Gastroesophageal sphincter (tissue), 4 donors: ENCODE measurements at regions not wholly inside any gene's neighbourhood (a gene's known extent, or its start where the extent isn't known, plus 50 kb on each side); places are given as distances from the start of the nearest gene placed in this dataset.

Experiments
- ATAC-seq: fragments of 150-250 bp; one replicate; pipeline ENCODE4 v1.9.1; 2016; ENCODE audit warnings: mild to moderate bottlenecking, moderate library complexity
- H3K27ac ChIP-seq, 4 donors: fragments of 200-600 bp; sonication (generic) in 3 of 4; 1 replicate in 3 of 4; 2 replicates in 1 of 4; pipeline ENCODE4 v1.5.1; 2016 to 2019
- H3K27me3 ChIP-seq: fragments of 200-600 bp; sonication (generic); one replicate; pipeline ENCODE4 v1.5.1; 2019
- H3K36me3 ChIP-seq, 2 donors: fragments of 200-600 bp; sonication (generic); one replicate each; pipeline ENCODE4 v1.5.1; 2019; ENCODE audit warnings: control low read depth in 1 of 2
- H3K4me1 ChIP-seq, 3 donors: fragments of 200-600 bp; sonication (generic); 1 replicate in 2 of 3; 2 replicates in 1 of 3; pipeline ENCODE4 v1.5.1; 2016 to 2019; ENCODE audit warnings: control low read depth in 2 of 3
- H3K4me3 ChIP-seq, 2 donors: fragments of 200-600 bp; sonication (generic); one replicate each; pipeline ENCODE4 v1.5.1; 2019; ENCODE audit warnings: mild to moderate bottlenecking in 1 of 2, moderate library complexity in 1 of 2
- H3K9me3 ChIP-seq, 3 donors: fragments of 200-600 bp; sonication (generic); one replicate each; pipeline ENCODE4 v1.5.1; 2017 to 2019; ENCODE audit warnings: control low read depth in 2 of 3
- EP300 ChIP-seq: sonication (generic); formaldehyde crosslinking; IDR thresholded peaks from one replicate; pipeline ENCODE4 v1.6.1; 2017; ENCODE audit warnings: antibody characterized with exemption, mild to moderate bottlenecking
- POLR2A ChIP-seq, 2 donors: fragments of 450-650 bp; IDR thresholded peaks; one replicate each; pipeline ENCODE4 v1.6.1; 2017; ENCODE audit warnings: antibody characterized with exemption in 2 of 2, mild to moderate bottlenecking in 2 of 2, moderate library complexity in 1 of 2
- POLR2AphosphoS5 ChIP-seq: sonication (generic); formaldehyde crosslinking; IDR thresholded peaks from one replicate; pipeline ENCODE4 v1.6.1; 2017; ENCODE audit warnings: antibody characterized with exemption
- WGBS, 2 donors: methylation state at CpG; one replicate each; pipeline ENCODE4 v1.1.5; 2018; ENCODE audit warnings: low coverage in 1 of 2; 5-methylcytosine and 5-hydroxymethylcytosine counted together
- TF ChIP-seq, protein P1 (sequence below), 4 experiments: fragments of 200-600 bp in 2 of 4; fragments of 450-650 bp in 2 of 4; sonication (generic) in 1 of 4; IDR thresholded peaks; one replicate each; pipeline ENCODE4 v1.5.1; 2017 to 2019; ENCODE audit warnings: antibody characterized with exemption in 4 of 4, mild to moderate bottlenecking in 2 of 4, moderate library complexity in 2 of 4

DNA sequence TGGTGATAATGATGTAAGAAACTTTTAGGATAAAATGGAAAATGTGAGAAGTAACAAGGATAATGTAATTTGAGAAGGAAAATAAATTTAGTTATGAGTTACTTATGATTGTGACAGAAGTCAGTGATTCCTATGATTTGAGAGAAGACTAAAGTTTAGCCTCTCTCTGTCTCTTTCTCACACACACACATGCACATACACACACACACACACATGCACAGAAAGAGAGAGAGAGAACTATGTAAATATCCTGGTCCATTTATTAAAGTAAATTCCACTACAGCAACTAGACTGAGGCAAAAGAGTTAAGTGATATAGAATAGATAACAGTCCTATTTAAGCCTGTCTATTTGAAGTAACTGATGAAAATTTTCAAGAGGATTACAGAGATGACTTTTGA is 375.2 kb downstream of the CD109 start:
- Histone ChIP-seq H3K9me3 (no peaks in the 10 kb centered on the region), H3K36me3 (no peaks in the 10 kb centered on the region), H3K27ac (no peak overlapping the region), H3K27me3 (no peaks in the 10 kb centered on the region), H3K4me3 (no peak overlapping the region), H3K4me1 (peaks cover 0 to 13% (median 0%) of the 10 kb centered on the region in 3 donors)
- no peak for ATAC-seq
- TF ChIP-seq POLR2A (IDR thresholded peaks at IDR 0.05) (no peak), EP300 (no peak), POLR2AphosphoS5 (no peak)
- TF ChIP-seq, protein P1, sequence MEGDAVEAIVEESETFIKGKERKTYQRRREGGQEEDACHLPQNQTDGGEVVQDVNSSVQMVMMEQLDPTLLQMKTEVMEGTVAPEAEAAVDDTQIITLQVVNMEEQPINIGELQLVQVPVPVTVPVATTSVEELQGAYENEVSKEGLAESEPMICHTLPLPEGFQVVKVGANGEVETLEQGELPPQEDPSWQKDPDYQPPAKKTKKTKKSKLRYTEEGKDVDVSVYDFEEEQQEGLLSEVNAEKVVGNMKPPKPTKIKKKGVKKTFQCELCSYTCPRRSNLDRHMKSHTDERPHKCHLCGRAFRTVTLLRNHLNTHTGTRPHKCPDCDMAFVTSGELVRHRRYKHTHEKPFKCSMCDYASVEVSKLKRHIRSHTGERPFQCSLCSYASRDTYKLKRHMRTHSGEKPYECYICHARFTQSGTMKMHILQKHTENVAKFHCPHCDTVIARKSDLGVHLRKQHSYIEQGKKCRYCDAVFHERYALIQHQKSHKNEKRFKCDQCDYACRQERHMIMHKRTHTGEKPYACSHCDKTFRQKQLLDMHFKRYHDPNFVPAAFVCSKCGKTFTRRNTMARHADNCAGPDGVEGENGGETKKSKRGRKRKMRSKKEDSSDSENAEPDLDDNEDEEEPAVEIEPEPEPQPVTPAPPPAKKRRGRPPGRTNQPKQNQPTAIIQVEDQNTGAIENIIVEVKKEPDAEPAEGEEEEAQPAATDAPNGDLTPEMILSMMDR (IDR thresholded peaks at IDR 0.05), result no peak

DNA sequence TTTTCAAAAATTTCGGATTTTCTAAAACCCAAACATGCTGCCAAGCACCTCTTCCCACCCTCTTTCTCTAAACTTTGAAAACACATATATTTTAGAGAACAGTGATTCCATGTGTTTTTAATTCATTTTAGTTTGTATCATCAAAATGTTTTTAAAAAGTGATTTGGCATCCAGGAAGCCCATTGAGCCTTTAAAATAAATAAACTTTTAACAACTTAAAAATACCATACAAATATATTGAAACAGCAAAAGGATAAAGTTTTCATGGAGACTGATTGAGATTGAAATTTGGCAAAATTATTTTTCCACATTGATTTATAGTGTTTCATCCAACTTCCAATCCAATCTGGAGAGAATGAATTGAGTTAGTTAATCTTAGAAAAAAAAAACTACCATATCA is 374.7 kb downstream of the CD109 start:
- Histone ChIP-seq H3K4me1 (peaks cover 0 to 12% (median 0%) of the 10 kb centered on the region in 3 donors), H3K4me3 (no peak overlapping the region), H3K27me3 (no peaks in the 10 kb centered on the region), H3K36me3 (no peaks in the 10 kb centered on the region), H3K27ac (no peak overlapping the region), H3K9me3 (no peaks in the 10 kb centered on the region)
- TF ChIP-seq POLR2AphosphoS5 (no peak), EP300 (no peak)
- 60 to 84% methylated on average over 1 of the region's 1 CpG for WGBS, 2 donors
- no peak for ATAC-seq

DNA sequence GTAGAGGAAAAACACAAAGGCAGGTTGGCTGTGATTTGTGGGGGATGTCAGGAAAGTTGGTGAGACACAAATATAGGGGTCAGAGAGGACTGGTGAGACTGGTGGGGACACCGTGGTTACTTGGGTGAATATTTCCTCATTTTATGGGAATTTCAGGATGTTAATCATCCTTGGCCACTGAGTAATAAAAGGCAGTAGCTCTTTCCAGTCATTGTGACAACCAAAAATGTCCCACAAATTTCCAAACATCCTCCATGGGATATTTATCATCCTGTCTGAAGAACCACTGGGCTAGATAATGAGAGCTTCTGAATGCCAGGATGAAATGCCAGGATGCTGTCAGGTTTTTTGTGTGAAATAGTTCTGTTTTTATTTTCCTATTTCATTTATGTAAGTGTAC is 374.1 kb downstream of the CD109 start:
- no peak for ATAC-seq
- 55 to 71% methylated on average over 1 of the region's 1 CpG for WGBS, 2 donors

DNA sequence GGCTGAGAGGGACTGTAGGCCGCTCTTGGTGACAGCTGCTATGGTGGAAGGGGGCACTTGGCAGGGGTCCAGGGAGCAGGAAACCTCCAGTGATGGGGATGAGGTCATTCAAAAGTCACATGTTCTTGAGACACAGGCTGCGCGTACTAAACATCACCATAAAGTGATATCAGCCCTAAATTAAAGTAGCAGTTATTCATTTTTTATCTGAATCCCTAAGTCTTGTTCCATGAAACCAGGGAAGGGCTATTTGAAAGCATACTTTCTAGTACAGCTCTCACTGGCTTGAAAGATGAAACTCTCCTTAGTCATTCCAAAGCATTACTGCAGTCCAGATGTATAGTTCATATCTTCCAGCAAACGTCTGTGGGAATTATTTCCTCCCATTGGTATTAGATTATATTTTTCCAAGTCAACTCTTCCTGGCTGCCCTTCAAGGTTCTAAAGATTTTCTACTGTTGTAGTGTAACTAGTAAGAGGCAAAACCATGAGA is 373.1 kb downstream of the CD109 start:
- Histone ChIP-seq H3K4me3 (no peak overlapping the region), H3K9me3 (no peaks in the 10 kb centered on the region), H3K4me1 (peaks cover 0 to under 1% (median 0%) of the 10 kb centered on the region in 3 donors), H3K27ac (no peak overlapping the region), H3K27me3 (no peaks in the 10 kb centered on the region), H3K36me3 (no peaks in the 10 kb centered on the region)
- ATAC-seq, result no peak
- TF ChIP-seq POLR2AphosphoS5, result no peak
- no peak for TF ChIP-seq EP300
- TF ChIP-seq POLR2A (IDR thresholded peaks at IDR 0.05), result no peak
- TF ChIP-seq, protein P1 (IDR thresholded peaks at IDR 0.05), result no peak
- 39 to 61% methylated on average over 3 to 4 of the region's 4 CpGs for WGBS, 2 donors

More for the DNA sequence above, 374.1 kb downstream of the CD109 start:
- Histone ChIP-seq H3K4me1 (peaks cover 0 to 9% (median 0%) of the 10 kb centered on the region in 3 donors), H3K9me3 (no peaks in the 10 kb centered on the region), H3K27me3 (no peaks in the 10 kb centered on the region), H3K27ac (no peak overlapping the region), H3K4me3 (no peak overlapping the region), H3K36me3 (no peaks in the 10 kb centered on the region)
- TF ChIP-seq, protein P1 (IDR thresholded peaks at IDR 0.05), result no peak
- no peak for TF ChIP-seq POLR2AphosphoS5
- TF ChIP-seq POLR2A (IDR thresholded peaks at IDR 0.05), result no peak
- TF ChIP-seq EP300, result no peak

DNA sequence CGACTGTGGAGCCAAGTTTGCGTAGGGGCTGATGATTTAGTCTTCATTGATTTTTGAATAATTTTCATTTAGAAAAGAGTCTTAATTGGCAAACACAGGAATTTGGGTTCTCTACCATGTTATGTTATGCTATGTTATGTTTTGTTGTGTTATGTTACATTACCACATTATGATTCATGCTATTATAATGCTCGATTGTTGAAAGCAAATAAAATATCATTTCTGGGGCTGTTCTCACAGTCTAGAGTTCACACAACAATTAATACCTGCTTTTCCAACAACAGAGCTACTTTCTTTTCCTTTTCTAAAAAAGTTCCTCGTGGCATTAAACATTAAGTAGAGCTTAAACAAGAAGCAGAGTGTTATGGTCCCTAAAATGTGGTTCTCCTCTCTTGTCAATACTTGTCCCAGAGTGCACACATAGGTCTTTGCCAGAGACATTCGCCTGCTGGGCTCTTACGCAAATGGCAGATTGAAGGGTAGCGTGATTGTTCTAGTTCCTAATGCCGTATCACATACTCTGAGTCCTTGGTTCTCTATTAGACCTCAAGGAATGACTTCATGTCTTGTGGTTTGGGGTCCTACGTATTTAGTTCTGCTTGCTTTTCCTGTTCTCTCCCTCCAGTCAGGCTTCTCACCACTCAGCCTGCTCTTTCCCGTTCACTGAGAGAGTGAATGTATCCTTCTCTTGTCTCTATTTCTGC is 370.3 kb downstream of the CD109 start:
- no peak for ATAC-seq
- no peaks in the 10 kb centered on the region for H3K36me3 ChIP-seq
- TF ChIP-seq, protein P1 (IDR thresholded peaks at IDR 0.05), result no peak
- TF ChIP-seq EP300, result no peak
- no peak for TF ChIP-seq POLR2AphosphoS5
- TF ChIP-seq POLR2A (IDR thresholded peaks at IDR 0.05), result no peak
- 84% methylated on average over 8 to 10 of the region's 10 CpGs for WGBS, 2 donors
- no peak overlapping the region for H3K27ac ChIP-seq
- no peaks in the 10 kb centered on the region for H3K9me3 ChIP-seq
- H3K27me3 ChIP-seq, result no peaks in the 10 kb centered on the region
- H3K4me3 ChIP-seq, result no peak overlapping the region
- H3K4me1 ChIP-seq, result no peaks in the 10 kb centered on the region
